IMR-90 (cell line): ENCODE measurements at regions not wholly inside any gene's neighbourhood (a gene's known extent, or its start where the extent isn't known, plus 50 kb on each side); places are given as distances from the start of the nearest gene placed in this dataset.

Experiments used
- ATAC-seq: fragments of 200-7000 bp; cut with Tn5 transposase; 2 replicates; pipeline ENCODE4 v1.9.1; 2020; ENCODE audit warnings: low read depth, mild to moderate bottlenecking, moderate library complexity
- BruUV-seq: library from RNA; stranded (reverse); fragments of 400-500 nt; replicated peaks from 2 replicates; lab custom pipeline; 2021; lab: Mats Ljungman, UMichigan
- CTCF ChIA-PET: fragments of 300-600 bp; formaldehyde crosslinking; extraction: SDS; loops from one replicate; lab custom pipeline; 2021; ENCODE audit warnings: antibody characterized with exemption; lab: Yijun Ruan, JAX
- POLR2A ChIA-PET: fragments of 300-600 bp; sonication (Branson Sonifier 250); formaldehyde crosslinking; loops from one replicate; lab custom pipeline; 2022; ENCODE audit warnings: antibody characterized with exemption; ENCODE audit not compliant: unreplicated experiment; lab: Charles Lee
- DNase-seq: peaks from one replicate; pipeline ENCODE4 v3.0.0; 2013
- H2AFZ ChIP-seq: replicated peaks from 2 replicates; pipeline ENCODE3; 2013; ENCODE audit warnings: low read length, mild to moderate bottlenecking; ENCODE audit not compliant: poor library complexity
- H2AK5ac ChIP-seq: 2 replicates; pipeline ENCODE4 v1.6.1; 2013; ENCODE audit warnings: low read depth, low read length, inconsistent platforms
- H2AK9ac ChIP-seq: replicated peaks from 2 replicates; pipeline ENCODE3; 2013; ENCODE audit warnings: mild to moderate bottlenecking, low read depth, low read length, moderate library complexity; ENCODE audit not compliant: poor library complexity
- H2BK120ac ChIP-seq: 2 replicates; pipeline ENCODE4 v1.6.1; 2013; ENCODE audit warnings: low read depth, low read length, inconsistent platforms
- H2BK15ac ChIP-seq: 3 replicates; pipeline ENCODE4 v1.6.1; 2013; ENCODE audit warnings: low read depth, low read length, inconsistent platforms
- H2BK20ac ChIP-seq: 2 replicates; pipeline ENCODE4 v1.6.1; 2013; ENCODE audit warnings: low read depth, mild to moderate bottlenecking, inconsistent platforms, low read length, moderate library complexity
- H2BK5ac ChIP-seq: 2 replicates; pipeline ENCODE4 v1.6.1; 2013; ENCODE audit warnings: mild to moderate bottlenecking, low read depth, low read length, inconsistent platforms; ENCODE audit not compliant: poor library complexity, severe bottlenecking
- H3K14ac ChIP-seq: replicated peaks from 2 replicates; pipeline ENCODE4 v1.6.1; 2013; ENCODE audit warnings: low read depth, low read length, inconsistent platforms
- H3K18ac ChIP-seq: 2 replicates; pipeline ENCODE4 v1.6.1; 2013; ENCODE audit warnings: low read depth, low read length, control low read depth
- H3K23ac ChIP-seq: 2 replicates; pipeline ENCODE4 v1.6.1; 2013; ENCODE audit warnings: low read depth, low read length, inconsistent platforms
- H3K27ac ChIP-seq: 2 replicates; pipeline ENCODE4 v1.5.1; 2013; ENCODE audit warnings: mild to moderate bottlenecking, control low read depth, low read length; ENCODE audit not compliant: insufficient read depth
- H3K27me3 ChIP-seq: 2 replicates; pipeline ENCODE4 v1.6.1; 2013; ENCODE audit warnings: low read length; ENCODE audit not compliant: control insufficient read depth, insufficient read depth
- H3K36me3 ChIP-seq: 2 replicates; pipeline ENCODE4 v1.6.1; 2013; ENCODE audit warnings: low read length, mixed read lengths; ENCODE audit not compliant: control insufficient read depth, insufficient read depth
- H3K4ac ChIP-seq: 2 replicates; pipeline ENCODE4 v1.6.1; 2013; ENCODE audit warnings: low read depth, low read length, inconsistent platforms
- H3K4me1 ChIP-seq: 2 replicates; pipeline ENCODE4 v1.6.1; 2013; ENCODE audit warnings: low read length, mixed read lengths; ENCODE audit not compliant: control insufficient read depth, insufficient read depth
- H3K4me2 ChIP-seq: 2 replicates; pipeline ENCODE4 v1.6.1; 2013; ENCODE audit warnings: low read depth, mild to moderate bottlenecking, control low read depth, low read length, moderate library complexity
- H3K4me3 ChIP-seq: 2 replicates; pipeline ENCODE4 v1.5.1; 2013; ENCODE audit warnings: low read depth, mild to moderate bottlenecking, control low read depth, low read length, moderate library complexity; ENCODE audit not compliant: insufficient read depth
- H3K56ac ChIP-seq: 2 replicates; pipeline ENCODE4 v1.6.1; 2013; ENCODE audit warnings: low read length, inconsistent platforms; ENCODE audit not compliant: insufficient read depth; ENCODE audit errors: extremely low read depth
- H3K79me1 ChIP-seq, 2 experiments: 2 replicates each; pipeline ENCODE4 v1.6.1; 2013; ENCODE audit warnings: low read length in 2 of 2, inconsistent platforms in 1 of 2, low read depth in 1 of 2
- H3K9ac ChIP-seq: 2 replicates; pipeline ENCODE4 v1.6.1; 2013; ENCODE audit warnings: low read depth, low read length, control low read depth
- H3K9me1 ChIP-seq: 2 replicates; pipeline ENCODE4 v1.6.1; 2013; ENCODE audit warnings: low read length, inconsistent platforms; ENCODE audit not compliant: insufficient read depth
- H3K9me3 ChIP-seq: 2 replicates; pipeline ENCODE4 v1.6.1; 2013; ENCODE audit warnings: low read length; ENCODE audit not compliant: control insufficient read depth, insufficient read depth
- H4K20me1 ChIP-seq: 2 replicates; pipeline ENCODE4 v1.6.1; 2013; ENCODE audit warnings: low read length, inconsistent platforms; ENCODE audit not compliant: insufficient read depth
- H4K5ac ChIP-seq: 2 replicates; pipeline ENCODE4 v1.6.1; 2013; ENCODE audit warnings: mild to moderate bottlenecking, low read depth, low read length, control low read depth
- H4K8ac ChIP-seq, 2 experiments: 2 replicates each; pipeline ENCODE4 v1.6.1; 2013; ENCODE audit warnings: low read depth in 2 of 2, low read length in 2 of 2, control low read depth in 1 of 2, inconsistent platforms in 1 of 2
- H4K91ac ChIP-seq: 2 replicates; pipeline ENCODE4 v1.6.1; 2013; ENCODE audit warnings: low read depth, low read length, inconsistent platforms; ENCODE audit not compliant: insufficient read depth
- BHLHE40 ChIP-seq: fragments of 150-350 bp; IDR thresholded peaks from 2 replicates; pipeline ENCODE4 v1.6.1; 2016; ENCODE audit warnings: mild to moderate bottlenecking, low read depth, low read length
- CEBPB ChIP-seq: IDR thresholded peaks from 2 replicates; pipeline ENCODE4 v1.6.1; 2012; ENCODE audit warnings: low read depth, low read length, improper control_type of control experiment
- CHD1 ChIP-seq: IDR thresholded peaks from 2 replicates; pipeline ENCODE4 v1.6.1; 2012; ENCODE audit warnings: low read depth, low read length, improper control_type of control experiment
- RCOR1 ChIP-seq: IDR thresholded peaks from 2 replicates; pipeline ENCODE4 v1.6.1; 2012; ENCODE audit warnings: mild to moderate bottlenecking, low read length, improper control_type of control experiment; ENCODE audit not compliant: insufficient replicate concordance
- WGBS, 2 experiments: methylation state at CpG; one replicate each; pipeline versions ENCODE4 v1.1.5 to v1.1.7; 2013; ENCODE audit warnings: missing lambda C conversion rate in 2 of 2; ENCODE audit not compliant: insufficient read length in 1 of 2; ENCODE audit errors: extremely low coverage in 2 of 2; 5-methylcytosine and 5-hydroxymethylcytosine counted together
- dilution Hi-C: fragments of 300-500 bp; cut with HindIII; formaldehyde crosslinking; loops from one replicate; pipeline ENCODE4 v1.14.3; 2018; ENCODE audit warnings: low sequenced_read_pairs; ENCODE audit not compliant: unreplicated experiment
- in situ Hi-C: fragments of 300-500 bp; cut with MboI; formaldehyde crosslinking; loops from 3 replicates; pipeline ENCODE4 v1.14.3; 2019; ENCODE audit warnings: low sequenced_read_pairs, inconsistent platforms, mixed read lengths
- intact Hi-C: fragments of 100-400 bp; cut with micrococcal nuclease; formaldehyde crosslinking; loops from 2 replicates; pipeline ENCODE4 v1.10.0; 2022
- TF ChIP-seq, protein P1 (sequence below): conservative IDR thresholded peaks from 2 replicates; pipeline ENCODE4 v1.5.1; 2012; ENCODE audit warnings: mild to moderate bottlenecking, low read depth, low read length, improper control_type of control experiment
- TF ChIP-seq, protein P2 (sequence below): fragments of 150-350 bp; IDR thresholded peaks from 2 replicates; pipeline ENCODE4 v1.6.1; 2016; ENCODE audit warnings: low read depth, mild to moderate bottlenecking, low read length, moderate library complexity, borderline replicate concordance

- Histone ChIP-seq H4K91ac (no peak overlapping the region), H4K5ac (no peak overlapping the region), H3K56ac (no peak overlapping the region), H4K8ac (no peak overlapping the region), H3K27me3 (peaks cover 35% of the 10 kb centered on the region), H3K4me2 (no peak overlapping the region), H3K4me3 (no peak overlapping the region), H2BK20ac (no peak overlapping the region), H2BK120ac (no peak overlapping the region), H3K4me1 (no peaks in the 10 kb centered on the region), H2AK5ac (no peak overlapping the region), H2BK15ac (no peak overlapping the region), H3K9me1 (0 out of 2 replicates have a peak, but pooled peaks cover 3% of the 10 kb centered on the region), H4K20me1 (no peaks in the 10 kb centered on the region), H3K14ac (no peak overlapping the region), H3K9ac (no peak overlapping the region), H3K27ac (no peak overlapping the region), H2AK9ac (no peak overlapping the region), H2BK5ac (no peak overlapping the region), H3K4ac (no peak overlapping the region), H3K36me3 (no peaks in the 10 kb centered on the region), H3K79me1 (no peaks in the 10 kb centered on the region), H3K23ac (no peak overlapping the region), H3K9me3 (no peaks in the 10 kb centered on the region), H3K18ac (no peak overlapping the region), H2AFZ (no peak overlapping the region)
- intact Hi-C loops, result loop anchor here (5.0 kb wide), 1 partner anchor 154 kb away; no protein-coding TSS in a partner anchor
- no peak for DNase-seq
- dilution Hi-C loops, result no loop called here
- ChIA-PET POLR2A (no interaction called here), CTCF (no interaction called here)
- ATAC-seq, result no peak
- TF ChIP-seq BHLHE40 (no peak), RCOR1 (no peak), CHD1 (no peak), CEBPB (no peak)
- TF ChIP-seq, protein P1, sequence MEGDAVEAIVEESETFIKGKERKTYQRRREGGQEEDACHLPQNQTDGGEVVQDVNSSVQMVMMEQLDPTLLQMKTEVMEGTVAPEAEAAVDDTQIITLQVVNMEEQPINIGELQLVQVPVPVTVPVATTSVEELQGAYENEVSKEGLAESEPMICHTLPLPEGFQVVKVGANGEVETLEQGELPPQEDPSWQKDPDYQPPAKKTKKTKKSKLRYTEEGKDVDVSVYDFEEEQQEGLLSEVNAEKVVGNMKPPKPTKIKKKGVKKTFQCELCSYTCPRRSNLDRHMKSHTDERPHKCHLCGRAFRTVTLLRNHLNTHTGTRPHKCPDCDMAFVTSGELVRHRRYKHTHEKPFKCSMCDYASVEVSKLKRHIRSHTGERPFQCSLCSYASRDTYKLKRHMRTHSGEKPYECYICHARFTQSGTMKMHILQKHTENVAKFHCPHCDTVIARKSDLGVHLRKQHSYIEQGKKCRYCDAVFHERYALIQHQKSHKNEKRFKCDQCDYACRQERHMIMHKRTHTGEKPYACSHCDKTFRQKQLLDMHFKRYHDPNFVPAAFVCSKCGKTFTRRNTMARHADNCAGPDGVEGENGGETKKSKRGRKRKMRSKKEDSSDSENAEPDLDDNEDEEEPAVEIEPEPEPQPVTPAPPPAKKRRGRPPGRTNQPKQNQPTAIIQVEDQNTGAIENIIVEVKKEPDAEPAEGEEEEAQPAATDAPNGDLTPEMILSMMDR, result no peak
- TF ChIP-seq, protein P2, sequence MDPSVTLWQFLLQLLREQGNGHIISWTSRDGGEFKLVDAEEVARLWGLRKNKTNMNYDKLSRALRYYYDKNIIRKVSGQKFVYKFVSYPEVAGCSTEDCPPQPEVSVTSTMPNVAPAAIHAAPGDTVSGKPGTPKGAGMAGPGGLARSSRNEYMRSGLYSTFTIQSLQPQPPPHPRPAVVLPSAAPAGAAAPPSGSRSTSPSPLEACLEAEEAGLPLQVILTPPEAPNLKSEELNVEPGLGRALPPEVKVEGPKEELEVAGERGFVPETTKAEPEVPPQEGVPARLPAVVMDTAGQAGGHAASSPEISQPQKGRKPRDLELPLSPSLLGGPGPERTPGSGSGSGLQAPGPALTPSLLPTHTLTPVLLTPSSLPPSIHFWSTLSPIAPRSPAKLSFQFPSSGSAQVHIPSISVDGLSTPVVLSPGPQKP, result no peak
- WGBS, 2 experiments, result no CpG with 5 or more reads among the region's 4 CpGs
- in situ Hi-C loops, result no loop called here
- BruUV-seq, result no TSS peak
These were observed 223.2 kb upstream of the GMDS start for GRCh38 chr6:2468601-2468955.
